GM12878 (cell line): ENCODE measurements at regions not wholly inside any gene's neighbourhood (a gene's known extent, or its start where the extent isn't known, plus 50 kb on each side); places are given as distances from the start of the nearest gene placed in this dataset.

Experiments
- CREB1 ChIP-seq: IDR thresholded peaks from 2 replicates; pipeline ENCODE4 v1.6.1; 2012; ENCODE audit warnings: low read depth, mild to moderate bottlenecking, inconsistent platforms
- KAT2A ChIP-seq: conservative IDR thresholded peaks from 2 replicates; pipeline ENCODE4 v1.6.1; 2011; ENCODE audit warnings: low read depth, low read length; ENCODE audit not compliant: control insufficient read depth
- NR2C1 ChIP-seq: fragments of 450-650 bp; IDR thresholded peaks from 2 replicates; pipeline ENCODE4 v1.6.1; 2017; ENCODE audit warnings: antibody characterized with exemption, mild to moderate bottlenecking, moderate library complexity
- POLR2A ChIP-seq: IDR thresholded peaks from 2 replicates; pipeline ENCODE4 v1.6.1; 2011; ENCODE audit warnings: low read depth, mild to moderate bottlenecking, low read length
- RFX5 ChIP-seq: IDR thresholded peaks from 2 replicates; pipeline ENCODE4 v1.6.1; 2011; ENCODE audit warnings: low read depth, low read length, improper control_type of control experiment
- TF ChIP-seq, protein P1 (sequence below), 3 experiments: IDR thresholded peaks in 2 of 3; conservative IDR thresholded peaks in 1 of 3; 2 replicates each; pipeline ENCODE4 v1.5.1; 2011; ENCODE audit warnings: low read depth in 3 of 3, low read length in 3 of 3, mild to moderate bottlenecking in 3 of 3, control low read depth in 2 of 3, moderate library complexity in 2 of 3, inconsistent platforms in 1 of 3, mixed read lengths in 1 of 3; ENCODE audit not compliant: control insufficient read depth in 2 of 3, insufficient read depth in 1 of 3; ENCODE audit errors: extremely low read depth in 1 of 3
- TF ChIP-seq, protein P2 (sequence below): fragments of 150-350 bp; IDR thresholded peaks from 2 replicates; pipeline ENCODE4 v1.6.1; 2016; ENCODE audit warnings: low read depth, low read length
- TF ChIP-seq, protein P3 (sequence below): IDR thresholded peaks from 2 replicates; pipeline ENCODE4 v1.6.1; 2012; ENCODE audit warnings: mild to moderate bottlenecking, low read depth, low read length

DNA sequence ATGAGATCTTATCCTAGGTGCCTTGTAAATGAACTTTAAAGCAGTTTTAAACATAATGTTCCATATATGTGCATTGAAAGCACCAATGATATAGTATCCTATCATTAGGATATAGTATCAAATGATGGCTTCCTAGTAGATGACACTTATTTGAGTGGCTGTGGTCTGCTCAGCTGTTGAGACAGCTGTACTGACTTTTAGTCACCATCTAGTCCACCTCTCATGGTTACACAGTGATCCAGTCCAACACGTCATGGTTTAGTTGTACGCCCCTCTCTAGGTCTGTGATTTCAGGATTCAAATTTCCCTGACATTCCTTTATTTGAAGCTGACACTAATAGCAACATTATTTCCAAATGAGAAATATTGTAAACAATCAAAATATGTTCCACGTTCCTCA is 127.3 kb upstream of the TUT7 start:
- TF ChIP-seq, protein P1, sequence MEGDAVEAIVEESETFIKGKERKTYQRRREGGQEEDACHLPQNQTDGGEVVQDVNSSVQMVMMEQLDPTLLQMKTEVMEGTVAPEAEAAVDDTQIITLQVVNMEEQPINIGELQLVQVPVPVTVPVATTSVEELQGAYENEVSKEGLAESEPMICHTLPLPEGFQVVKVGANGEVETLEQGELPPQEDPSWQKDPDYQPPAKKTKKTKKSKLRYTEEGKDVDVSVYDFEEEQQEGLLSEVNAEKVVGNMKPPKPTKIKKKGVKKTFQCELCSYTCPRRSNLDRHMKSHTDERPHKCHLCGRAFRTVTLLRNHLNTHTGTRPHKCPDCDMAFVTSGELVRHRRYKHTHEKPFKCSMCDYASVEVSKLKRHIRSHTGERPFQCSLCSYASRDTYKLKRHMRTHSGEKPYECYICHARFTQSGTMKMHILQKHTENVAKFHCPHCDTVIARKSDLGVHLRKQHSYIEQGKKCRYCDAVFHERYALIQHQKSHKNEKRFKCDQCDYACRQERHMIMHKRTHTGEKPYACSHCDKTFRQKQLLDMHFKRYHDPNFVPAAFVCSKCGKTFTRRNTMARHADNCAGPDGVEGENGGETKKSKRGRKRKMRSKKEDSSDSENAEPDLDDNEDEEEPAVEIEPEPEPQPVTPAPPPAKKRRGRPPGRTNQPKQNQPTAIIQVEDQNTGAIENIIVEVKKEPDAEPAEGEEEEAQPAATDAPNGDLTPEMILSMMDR (IDR thresholded peaks at IDR 0.05 in 2 of 3, conservative IDR thresholded peaks at IDR 0.05 in 1 of 3; ENCODE audit: control insufficient read depth in 2 of 3, extremely low read depth in 1 of 3, insufficient read depth in 1 of 3, low read depth in 3 of 3, low read length in 3 of 3), result no peak
- TF ChIP-seq RFX5 (no peak), NR2C1 (no peak), POLR2A (no peak), KAT2A (no peak), CREB1 (no peak)
- TF ChIP-seq, protein P2, sequence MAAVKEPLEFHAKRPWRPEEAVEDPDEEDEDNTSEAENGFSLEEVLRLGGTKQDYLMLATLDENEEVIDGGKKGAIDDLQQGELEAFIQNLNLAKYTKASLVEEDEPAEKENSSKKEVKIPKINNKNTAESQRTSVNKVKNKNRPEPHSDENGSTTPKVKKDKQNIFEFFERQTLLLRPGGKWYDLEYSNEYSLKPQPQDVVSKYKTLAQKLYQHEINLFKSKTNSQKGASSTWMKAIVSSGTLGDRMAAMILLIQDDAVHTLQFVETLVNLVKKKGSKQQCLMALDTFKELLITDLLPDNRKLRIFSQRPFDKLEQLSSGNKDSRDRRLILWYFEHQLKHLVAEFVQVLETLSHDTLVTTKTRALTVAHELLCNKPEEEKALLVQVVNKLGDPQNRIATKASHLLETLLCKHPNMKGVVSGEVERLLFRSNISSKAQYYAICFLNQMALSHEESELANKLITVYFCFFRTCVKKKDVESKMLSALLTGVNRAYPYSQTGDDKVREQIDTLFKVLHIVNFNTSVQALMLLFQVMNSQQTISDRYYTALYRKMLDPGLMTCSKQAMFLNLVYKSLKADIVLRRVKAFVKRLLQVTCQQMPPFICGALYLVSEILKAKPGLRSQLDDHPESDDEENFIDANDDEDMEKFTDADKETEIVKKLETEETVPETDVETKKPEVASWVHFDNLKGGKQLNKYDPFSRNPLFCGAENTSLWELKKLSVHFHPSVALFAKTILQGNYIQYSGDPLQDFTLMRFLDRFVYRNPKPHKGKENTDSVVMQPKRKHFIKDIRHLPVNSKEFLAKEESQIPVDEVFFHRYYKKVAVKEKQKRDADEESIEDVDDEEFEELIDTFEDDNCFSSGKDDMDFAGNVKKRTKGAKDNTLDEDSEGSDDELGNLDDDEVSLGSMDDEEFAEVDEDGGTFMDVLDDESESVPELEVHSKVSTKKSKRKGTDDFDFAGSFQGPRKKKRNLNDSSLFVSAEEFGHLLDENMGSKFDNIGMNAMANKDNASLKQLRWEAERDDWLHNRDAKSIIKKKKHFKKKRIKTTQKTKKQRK, result no peak
- TF ChIP-seq, protein P3, sequence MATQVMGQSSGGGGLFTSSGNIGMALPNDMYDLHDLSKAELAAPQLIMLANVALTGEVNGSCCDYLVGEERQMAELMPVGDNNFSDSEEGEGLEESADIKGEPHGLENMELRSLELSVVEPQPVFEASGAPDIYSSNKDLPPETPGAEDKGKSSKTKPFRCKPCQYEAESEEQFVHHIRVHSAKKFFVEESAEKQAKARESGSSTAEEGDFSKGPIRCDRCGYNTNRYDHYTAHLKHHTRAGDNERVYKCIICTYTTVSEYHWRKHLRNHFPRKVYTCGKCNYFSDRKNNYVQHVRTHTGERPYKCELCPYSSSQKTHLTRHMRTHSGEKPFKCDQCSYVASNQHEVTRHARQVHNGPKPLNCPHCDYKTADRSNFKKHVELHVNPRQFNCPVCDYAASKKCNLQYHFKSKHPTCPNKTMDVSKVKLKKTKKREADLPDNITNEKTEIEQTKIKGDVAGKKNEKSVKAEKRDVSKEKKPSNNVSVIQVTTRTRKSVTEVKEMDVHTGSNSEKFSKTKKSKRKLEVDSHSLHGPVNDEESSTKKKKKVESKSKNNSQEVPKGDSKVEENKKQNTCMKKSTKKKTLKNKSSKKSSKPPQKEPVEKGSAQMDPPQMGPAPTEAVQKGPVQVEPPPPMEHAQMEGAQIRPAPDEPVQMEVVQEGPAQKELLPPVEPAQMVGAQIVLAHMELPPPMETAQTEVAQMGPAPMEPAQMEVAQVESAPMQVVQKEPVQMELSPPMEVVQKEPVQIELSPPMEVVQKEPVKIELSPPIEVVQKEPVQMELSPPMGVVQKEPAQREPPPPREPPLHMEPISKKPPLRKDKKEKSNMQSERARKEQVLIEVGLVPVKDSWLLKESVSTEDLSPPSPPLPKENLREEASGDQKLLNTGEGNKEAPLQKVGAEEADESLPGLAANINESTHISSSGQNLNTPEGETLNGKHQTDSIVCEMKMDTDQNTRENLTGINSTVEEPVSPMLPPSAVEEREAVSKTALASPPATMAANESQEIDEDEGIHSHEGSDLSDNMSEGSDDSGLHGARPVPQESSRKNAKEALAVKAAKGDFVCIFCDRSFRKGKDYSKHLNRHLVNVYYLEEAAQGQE, result no peak
